Hepatocyte (in vitro differentiated cells): ENCODE measurements at regions not wholly inside any gene's neighbourhood (a gene's known extent, or its start where the extent isn't known, plus 50 kb on each side); places are given as distances from the start of the nearest gene placed in this dataset.

Experiments
- DNase-seq: peaks from one replicate; pipeline ENCODE4 v3.0.0-alpha.2; 2016; ENCODE audit warnings: low spot score
- H2AFZ ChIP-seq: fragments of 200-600 bp; sonication (generic); 2 replicates; pipeline ENCODE4 v1.6.0; 2016; ENCODE audit warnings: antibody characterized with exemption, mild to moderate bottlenecking
- H3K27ac ChIP-seq: fragments of 200-600 bp; sonication (generic); 2 replicates; pipeline ENCODE4 v1.5.1; 2016; ENCODE audit warnings: mild to moderate bottlenecking
- H3K27me3 ChIP-seq: fragments of 200-600 bp; sonication (generic); 2 replicates; pipeline ENCODE4 v1.6.1; 2016
- H3K36me3 ChIP-seq: fragments of 200-600 bp; sonication (generic); replicated peaks from 2 replicates; pipeline ENCODE4 v1.5.1; 2016; ENCODE audit warnings: low read depth; ENCODE audit not compliant: insufficient read depth
- H3K4me1 ChIP-seq: fragments of 200-600 bp; sonication (generic); 2 replicates; pipeline ENCODE4 v1.5.1; 2016; ENCODE audit warnings: mild to moderate bottlenecking, moderate library complexity; ENCODE audit not compliant: insufficient read depth
- H3K4me2 ChIP-seq: fragments of 200-600 bp; sonication (generic); 2 replicates; pipeline ENCODE4 v1.6.0; 2016
- H3K4me3 ChIP-seq: fragments of 200-600 bp; sonication (generic); 2 replicates; pipeline ENCODE4 v1.5.1; 2016; ENCODE audit warnings: mild to moderate bottlenecking
- H3K79me2 ChIP-seq: fragments of 200-600 bp; sonication (generic); 2 replicates; pipeline ENCODE4 v1.6.0; 2017; ENCODE audit warnings: mild to moderate bottlenecking
- H3K9me2 ChIP-seq: fragments of 200-600 bp; sonication (generic); replicated peaks from 2 replicates; pipeline ENCODE4 v1.6.0; 2017; ENCODE audit warnings: mild to moderate bottlenecking; ENCODE audit not compliant: insufficient read depth
- H3K9me3 ChIP-seq: fragments of 200-600 bp; sonication (generic); 2 replicates; pipeline ENCODE4 v1.5.1; 2016; ENCODE audit warnings: low read depth, mild to moderate bottlenecking
- H4K20me1 ChIP-seq: fragments of 200-600 bp; sonication (generic); 2 replicates; pipeline ENCODE4 v1.6.0; 2016; ENCODE audit warnings: mild to moderate bottlenecking; ENCODE audit not compliant: insufficient read depth, poor library complexity, severe bottlenecking
- CTCF ChIP-seq: fragments of 200-600 bp; sonication (generic); IDR thresholded peaks from 2 replicates; pipeline ENCODE4 v1.5.1; 2016; ENCODE audit warnings: antibody characterized with exemption, mild to moderate bottlenecking; ENCODE audit not compliant: poor library complexity
- EZH2 ChIP-seq: fragments of 200-600 bp; sonication (generic); IDR thresholded peaks from 2 replicates; pipeline ENCODE4 v1.6.1; 2016; ENCODE audit warnings: antibody characterized with exemption, mild to moderate bottlenecking, borderline replicate concordance
- EZH2phosphoT487 ChIP-seq: fragments of 200-600 bp; sonication (generic); IDR thresholded peaks from one replicate; pipeline ENCODE4 v1.6.1; 2018; ENCODE audit warnings: antibody characterized with exemption, mild to moderate bottlenecking, low read depth, moderate library complexity; ENCODE audit not compliant: unreplicated experiment, severe bottlenecking
- WGBS: methylation state at CpG from one replicate; pipeline ENCODE4 v1.1.6; 2016; ENCODE audit warnings: low lambda C conversion rate; ENCODE audit errors: missing lambda C conversion rate; 5-methylcytosine and 5-hydroxymethylcytosine counted together

- no peaks in the 10 kb centered on the region for H3K9me3 ChIP-seq
- H4K20me1 ChIP-seq = no peaks in the 10 kb centered on the region
- peaks cover 8% of the 10 kb centered on the region for H3K4me1 ChIP-seq
- H2AFZ ChIP-seq = no peak overlapping the region
- WGBS = 70% methylated on average over 19 of the region's 19 CpGs
- no peak for DNase-seq
- no peaks in the 10 kb centered on the region for H3K9me2 ChIP-seq
- no peaks in the 10 kb centered on the region for H3K79me2 ChIP-seq
- no peaks in the 10 kb centered on the region for H3K27me3 ChIP-seq
- no peaks in the 10 kb centered on the region for H3K36me3 ChIP-seq
- TF ChIP-seq EZH2 (no peak), CTCF (no peak), EZH2phosphoT487 (no peak)
- H3K4me3 ChIP-seq = no peak overlapping the region
- H3K4me2 ChIP-seq = no peak overlapping the region
- no peak overlapping the region for H3K27ac ChIP-seq
These were observed 147.2 kb upstream of the COX10 start for GRCh38 chr17:13921841-13922776.

GRCh38 chr17:13922885-13923284 is 146.4 kb upstream of the COX10 start:
- TF ChIP-seq CTCF (no peak), EZH2 (no peak), EZH2phosphoT487 (no peak)
- Histone ChIP-seq H3K4me3 (no peak overlapping the region), H3K9me2 (no peaks in the 10 kb centered on the region), H3K27me3 (no peaks in the 10 kb centered on the region), H3K27ac (no peak overlapping the region), H3K9me3 (no peaks in the 10 kb centered on the region), H3K79me2 (no peaks in the 10 kb centered on the region), H2AFZ (no peak overlapping the region), H4K20me1 (no peaks in the 10 kb centered on the region), H3K4me1 (peaks cover 8% of the 10 kb centered on the region), H3K36me3 (no peaks in the 10 kb centered on the region), H3K4me2 (no peak overlapping the region)
- DNase-seq = no peak
- WGBS = 78% methylated on average over 5 of the region's 5 CpGs

GRCh38 chr17:13925579-13925978 is 143.7 kb upstream of the COX10 start:
- Histone ChIP-seq H4K20me1 (no peaks in the 10 kb centered on the region), H3K36me3 (no peaks in the 10 kb centered on the region), H3K4me1 (peaks cover 4% of the 10 kb centered on the region), H3K4me2 (no peak overlapping the region), H3K4me3 (no peak overlapping the region), H2AFZ (no peak overlapping the region), H3K27me3 (no peaks in the 10 kb centered on the region), H3K27ac (no peak overlapping the region), H3K9me2 (no peaks in the 10 kb centered on the region), H3K9me3 (no peaks in the 10 kb centered on the region), H3K79me2 (no peaks in the 10 kb centered on the region)
- WGBS = 96% methylated on average over 5 of the region's 5 CpGs
- TF ChIP-seq EZH2 (no peak), CTCF (no peak), EZH2phosphoT487 (no peak)
- DNase-seq = no peak
